ENCODE measurements at regions not wholly inside any gene's neighbourhood (a gene's known extent, or its start where the extent isn't known, plus 50 kb on each side); places are given as distances from the start of the nearest gene placed in this dataset.

- TF ChIP-seq CTCF (IDR thresholded peaks at IDR 0.05): no peak
- H3K4me1 ChIP-seq: no peaks in the 10 kb centered on the region
- no peak overlapping the region for H3K4me3 ChIP-seq (ENCODE audit: low read depth, low read length)
- H2AFZ ChIP-seq: peak overlapping the region; percentile 14
- no peaks in the 10 kb centered on the region for H3K79me2 ChIP-seq
- H3K9me3 ChIP-seq (ENCODE audit: control insufficient read depth, low read length): no peaks in the 10 kb centered on the region
- no peaks in the 10 kb centered on the region for H3K27me3 ChIP-seq (ENCODE audit: control insufficient read depth, insufficient read depth, low read length)
- H3K27ac ChIP-seq: no peak overlapping the region
- no peak overlapping the region for H3K4me2 ChIP-seq (ENCODE audit: low read length)
- no peaks in the 10 kb centered on the region for H3K36me3 ChIP-seq (ENCODE audit: control insufficient read depth, insufficient read depth, low read length)
- no peak overlapping the region for H3K9ac ChIP-seq
Observed at GRCh38 chr20:40368876-40369275, 320.2 kb downstream of the MAFB start.

- Histone ChIP-seq H3K9ac (no peak overlapping the region), H3K4me2 (ENCODE audit: low read length) (no peak overlapping the region), H3K79me2 (no peaks in the 10 kb centered on the region), H2AFZ (no peak overlapping the region), H3K27me3 (ENCODE audit: control insufficient read depth, insufficient read depth, low read length) (no peaks in the 10 kb centered on the region), H3K9me3 (ENCODE audit: control insufficient read depth, low read length) (no peaks in the 10 kb centered on the region), H3K4me3 (ENCODE audit: low read depth, low read length) (no peak overlapping the region), H3K27ac (no peak overlapping the region), H3K36me3 (ENCODE audit: control insufficient read depth, insufficient read depth, low read length) (no peaks in the 10 kb centered on the region), H3K4me1 (peaks cover 7% of the 10 kb centered on the region)
- no peak for TF ChIP-seq CTCF (IDR thresholded peaks at IDR 0.05)
Observed at GRCh38 chr20:40361916-40362315, 327.1 kb downstream of the MAFB start.

GRCh38 chr20:40359131-40359912 is 329.7 kb downstream of the MAFB start:
- no peak overlapping the region for H3K27ac ChIP-seq
- no peaks in the 10 kb centered on the region for H3K36me3 ChIP-seq (ENCODE audit: control insufficient read depth, insufficient read depth, low read length)
- peaks cover 7% of the 10 kb centered on the region for H3K4me1 ChIP-seq
- H3K4me2 ChIP-seq (ENCODE audit: low read length): no peak overlapping the region
- H3K79me2 ChIP-seq: no peaks in the 10 kb centered on the region
- no peak overlapping the region for H3K9ac ChIP-seq
- H3K4me3 ChIP-seq (ENCODE audit: low read depth, low read length): no peak overlapping the region
- peak overlapping the region; percentile 7 for H2AFZ ChIP-seq
- no peaks in the 10 kb centered on the region for H3K27me3 ChIP-seq (ENCODE audit: control insufficient read depth, insufficient read depth, low read length)
- no peak for TF ChIP-seq CTCF (IDR thresholded peaks at IDR 0.05)
- no peaks in the 10 kb centered on the region for H3K9me3 ChIP-seq (ENCODE audit: control insufficient read depth, low read length)

GRCh38 chr20:40354880-40355279 is 334.2 kb downstream of the MAFB start:
- H2AFZ ChIP-seq: no peak overlapping the region

More at GRCh38 chr20:40354880-40355279, 334.2 kb downstream of the MAFB start:
- H3K79me2 ChIP-seq: no peaks in the 10 kb centered on the region
- H3K27me3 ChIP-seq (ENCODE audit: control insufficient read depth, insufficient read depth, low read length): no peaks in the 10 kb centered on the region
- H3K4me2 ChIP-seq (ENCODE audit: low read length): no peak overlapping the region
- H3K4me1 ChIP-seq: peaks cover 7% of the 10 kb centered on the region
- no peaks in the 10 kb centered on the region for H3K36me3 ChIP-seq (ENCODE audit: control insufficient read depth, insufficient read depth, low read length)
- TF ChIP-seq CTCF (IDR thresholded peaks at IDR 0.05): no peak
- no peak overlapping the region for H3K9ac ChIP-seq
- H3K4me3 ChIP-seq (ENCODE audit: low read depth, low read length): no peak overlapping the region
- no peak overlapping the region for H3K27ac ChIP-seq
- no peaks in the 10 kb centered on the region for H3K9me3 ChIP-seq (ENCODE audit: control insufficient read depth, low read length)

All from parathyroid adenoma (tissue), 2 donors.